Ovary (tissue), 7 donors: ENCODE measurements at regions not wholly inside any gene's neighbourhood (a gene's known extent, or its start where the extent isn't known, plus 50 kb on each side); places are given as distances from the start of the nearest gene placed in this dataset.
"Not testable (repeated sequence)": the region's sequence is repeated elsewhere in the genome, so short reads cannot be mapped to it uniquely, and the experiment has no call there.

Experiments used
- DNase-seq, 5 donors: peaks; one replicate each; pipeline ENCODE4 v3.0.0-alpha.2; 2019 to 2020
- H3K27ac ChIP-seq, 2 donors: fragments of 200-600 bp; one replicate each; pipeline versions ENCODE4 v1.5.1 to v1.8.0; 2019 to 2022
- H3K27me3 ChIP-seq: fragments of 200-600 bp; one replicate; pipeline ENCODE4 v1.8.0; 2022
- H3K36me3 ChIP-seq: fragments of 200-600 bp; sonication (generic); one replicate; pipeline ENCODE4 v1.5.1; 2019
- H3K4me1 ChIP-seq: one replicate; pipeline ENCODE4 v1.8.1; 2013; ENCODE audit warnings: mild to moderate bottlenecking, moderate library complexity; ENCODE audit not compliant: insufficient read depth
- H3K4me3 ChIP-seq: fragments of 200-600 bp; sonication (generic); one replicate; pipeline ENCODE4 v1.5.1; 2017
- H3K9me3 ChIP-seq, 2 donors: fragments of 200-600 bp in 1 of 2; sonication (generic) in 1 of 2; one replicate each; pipeline versions ENCODE4 v1.5.1 to v1.8.1; 2013 to 2019; ENCODE audit warnings: mild to moderate bottlenecking in 1 of 2, moderate library complexity in 1 of 2
- EP300 ChIP-seq: sonication (generic); formaldehyde crosslinking; IDR thresholded peaks from one replicate; pipeline ENCODE4 v1.6.1; 2017; ENCODE audit warnings: antibody characterized with exemption
- POLR2A ChIP-seq: fragments of 450-650 bp; IDR thresholded peaks from one replicate; pipeline ENCODE4 v1.6.1; 2017; ENCODE audit warnings: antibody characterized with exemption, mild to moderate bottlenecking, moderate library complexity
- WGBS, 3 donors: extraction: QIAGEN DNeasy Blood & Tissue Kit in 1 of 3; methylation state at CpG; one replicate each; pipeline versions ENCODE4 v1.1.5 to v1.1.7; 2013 to 2017; 5-methylcytosine and 5-hydroxymethylcytosine counted together
- intact Hi-C, 4 donors: fragments of 100-400 bp; cut with DNase I; formaldehyde crosslinking; loops; one replicate each; pipeline versions ENCODE4 v1.11.0 to v1.15.1; 2022 to 2023
- TF ChIP-seq, protein P1 (sequence below), 3 donors: fragments of 450-650 bp in 2 of 3; fragments of 200-600 bp in 1 of 3; IDR thresholded peaks; one replicate each; pipeline versions ENCODE4 v1.5.1 to v1.8.0; 2016 to 2022; ENCODE audit warnings: antibody characterized with exemption in 3 of 3, mild to moderate bottlenecking in 1 of 3
- donor health status: DM: no; HTN: no; CAD: no; lungs with moderate emphysema.
- donor health status: DM: no; HTN: no; CAD: no.
- donor health status: Bipolar disorder and iron deficiency.
- donor health status: DM: no; HTN: no; CAD: no.
- donor health status: DM: yes; HTN: yes; CAD: no.

GRCh38 chr3:153553605-153553945, 391.5 kb downstream of the RAP2B start:
- no peaks in the 10 kb centered on the region for H3K4me1 ChIP-seq
- WGBS, 3 donors = 69 to 89% (median 84%) methylated on average over 2 of the region's 2 CpGs
- H3K27me3 ChIP-seq = no peaks in the 10 kb centered on the region
- H3K27ac ChIP-seq = no peak overlapping the region
- no peak for DNase-seq
- intact Hi-C loops = no loop called here
- H3K4me3 ChIP-seq = no peak overlapping the region
- TF ChIP-seq, protein P1, sequence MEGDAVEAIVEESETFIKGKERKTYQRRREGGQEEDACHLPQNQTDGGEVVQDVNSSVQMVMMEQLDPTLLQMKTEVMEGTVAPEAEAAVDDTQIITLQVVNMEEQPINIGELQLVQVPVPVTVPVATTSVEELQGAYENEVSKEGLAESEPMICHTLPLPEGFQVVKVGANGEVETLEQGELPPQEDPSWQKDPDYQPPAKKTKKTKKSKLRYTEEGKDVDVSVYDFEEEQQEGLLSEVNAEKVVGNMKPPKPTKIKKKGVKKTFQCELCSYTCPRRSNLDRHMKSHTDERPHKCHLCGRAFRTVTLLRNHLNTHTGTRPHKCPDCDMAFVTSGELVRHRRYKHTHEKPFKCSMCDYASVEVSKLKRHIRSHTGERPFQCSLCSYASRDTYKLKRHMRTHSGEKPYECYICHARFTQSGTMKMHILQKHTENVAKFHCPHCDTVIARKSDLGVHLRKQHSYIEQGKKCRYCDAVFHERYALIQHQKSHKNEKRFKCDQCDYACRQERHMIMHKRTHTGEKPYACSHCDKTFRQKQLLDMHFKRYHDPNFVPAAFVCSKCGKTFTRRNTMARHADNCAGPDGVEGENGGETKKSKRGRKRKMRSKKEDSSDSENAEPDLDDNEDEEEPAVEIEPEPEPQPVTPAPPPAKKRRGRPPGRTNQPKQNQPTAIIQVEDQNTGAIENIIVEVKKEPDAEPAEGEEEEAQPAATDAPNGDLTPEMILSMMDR (IDR thresholded peaks at IDR 0.05) = no peak
- TF ChIP-seq EP300 (no peak), POLR2A (no peak)
- H3K9me3 ChIP-seq = no peaks in the 10 kb centered on the region
- H3K36me3 ChIP-seq = no peaks in the 10 kb centered on the region

- no peaks in the 10 kb centered on the region for H3K36me3 ChIP-seq
- WGBS, 3 donors = 28 to 65% (median 60%) methylated on average over 2 of the region's 2 CpGs
- no peak overlapping the region for H3K4me3 ChIP-seq
- H3K27ac ChIP-seq = no peak overlapping the region
- H3K27me3 ChIP-seq = no peaks in the 10 kb centered on the region
- intact Hi-C loops = no loop called here
- no peak for TF ChIP-seq POLR2A
- TF ChIP-seq EP300 = no peak
- TF ChIP-seq, protein P1 (IDR thresholded peaks at IDR 0.05) = no peak
- H3K9me3 ChIP-seq = no peaks in the 10 kb centered on the region
- DNase-seq = no peak
- H3K4me1 ChIP-seq = no peaks in the 10 kb centered on the region
Measured at GRCh38 chr3:153555919-153556318, 393.9 kb downstream of the RAP2B start.

DNA sequence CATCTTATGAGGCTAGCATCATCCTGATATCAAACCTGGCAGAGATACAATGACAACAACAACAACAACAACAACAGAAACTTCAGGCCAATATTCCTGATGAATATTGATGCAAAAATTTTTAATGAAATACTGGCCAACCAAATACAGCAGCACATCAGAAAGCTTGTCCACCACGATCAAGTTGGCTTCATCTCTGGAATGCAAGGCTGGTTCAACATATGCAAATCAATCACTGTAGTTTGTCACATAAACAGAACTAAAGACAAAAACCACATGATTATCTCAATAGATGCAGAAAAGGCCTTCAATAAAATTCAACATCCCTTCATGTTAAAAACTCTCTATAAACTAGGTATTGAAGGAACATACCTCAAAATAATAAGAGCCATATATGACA, 397.3 kb downstream of the RAP2B start:
- DNase-seq, H3K4me1 ChIP-seq, H3K4me3 ChIP-seq, H3K9me3 ChIP-seq, H3K27me3 ChIP-seq, H3K27ac ChIP-seq, H3K36me3 ChIP-seq, intact Hi-C loops: not testable (repeated sequence)
- 64 to 89% (median 80%) methylated on average over 1 of the region's 1 CpG for WGBS, 3 donors

DNA sequence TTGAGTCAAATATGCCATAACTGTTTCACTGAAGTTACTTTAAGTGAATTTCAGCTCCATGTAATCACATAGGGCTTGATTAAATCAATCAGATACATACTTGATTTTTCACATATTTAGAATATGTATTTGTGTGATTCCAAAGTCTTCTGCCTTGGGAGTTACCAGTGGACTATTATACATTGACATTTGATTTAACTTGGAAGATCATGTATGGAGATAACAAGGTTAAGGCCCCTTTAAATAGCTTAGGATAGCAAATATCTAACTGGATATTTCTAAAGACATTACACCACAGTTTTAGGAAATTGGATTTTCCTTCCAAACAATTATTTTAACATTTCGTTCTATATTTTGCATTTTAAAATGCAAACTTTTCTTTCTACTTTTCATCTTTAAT, 405.0 kb downstream of the RAP2B start:
- no peak for DNase-seq
- Histone ChIP-seq H3K4me1 (no peaks in the 10 kb centered on the region), H3K36me3 (no peaks in the 10 kb centered on the region), H3K4me3 (no peak overlapping the region), H3K9me3 (no peaks in the 10 kb centered on the region), H3K27me3 (no peaks in the 10 kb centered on the region), H3K27ac (no peak overlapping the region)
- WGBS, 3 donors = 10 to 11% (median 11%) methylated on average over 1 of the region's 1 CpG
- intact Hi-C loops = no loop called here
- no peak for TF ChIP-seq POLR2A

GRCh38 chr3:153567556-153567955, 405.5 kb downstream of the RAP2B start:
- H3K4me3 ChIP-seq = no peak overlapping the region
- TF ChIP-seq, protein P1 (IDR thresholded peaks at IDR 0.05) = no peak
- TF ChIP-seq POLR2A (no peak), EP300 (no peak)
- H3K27me3 ChIP-seq = no peaks in the 10 kb centered on the region
- DNase-seq = no peak
- no peaks in the 10 kb centered on the region for H3K36me3 ChIP-seq
- no peaks in the 10 kb centered on the region for H3K9me3 ChIP-seq
- intact Hi-C loops = no loop called here
- no peaks in the 10 kb centered on the region for H3K4me1 ChIP-seq
- H3K27ac ChIP-seq = no peak overlapping the region

DNA sequence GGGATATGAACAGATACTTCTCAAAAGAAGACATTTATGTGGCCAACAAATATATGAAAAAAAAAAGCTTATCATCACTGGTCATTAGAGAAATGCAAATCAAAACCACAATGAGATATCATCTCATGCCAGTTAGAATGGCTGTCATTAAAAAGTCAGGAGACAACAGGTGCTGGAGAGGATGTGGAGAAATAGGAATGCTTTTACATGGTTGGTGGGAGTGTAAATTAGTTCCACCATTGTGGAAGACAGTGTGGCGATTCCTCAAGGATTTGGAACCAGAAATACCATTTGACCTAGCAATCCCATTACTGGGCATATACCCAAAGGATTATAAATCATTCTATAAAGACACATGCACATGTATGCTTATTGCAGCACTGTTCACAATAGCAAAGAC, 408.5 kb downstream of the RAP2B start:
- intact Hi-C loops, H3K27me3 ChIP-seq, H3K27ac ChIP-seq, H3K4me3 ChIP-seq, H3K4me1 ChIP-seq, H3K9me3 ChIP-seq, H3K36me3 ChIP-seq, DNase-seq: not testable (repeated sequence)
- WGBS, 3 donors = 90 to 96% (median 94%) methylated on average over 1 of the region's 1 CpG
